WTC11 (cell line): ENCODE measurements at regions not wholly inside any gene's neighbourhood (a gene's known extent, or its start where the extent isn't known, plus 50 kb on each side); places are given as distances from the start of the nearest gene placed in this dataset.

ENCODE experiments used
- ATAC-seq: fragments of 200-7000 bp; cut with Tn5 transposase; 2 replicates; pipeline ENCODE4 v1.10.0; 2021; ENCODE audit warnings: mild to moderate bottlenecking, moderate library complexity
- CTCF ChIA-PET: fragments of 300-600 bp; sonication (Branson Sonifier 250); formaldehyde crosslinking; loops from one replicate; lab custom pipeline; 2021; ENCODE audit warnings: antibody characterized with exemption; lab: Charles Lee
- POLR2A ChIA-PET: fragments of 350-600 bp; sonication (Branson Sonifier 250); formaldehyde crosslinking; loops from one replicate; lab custom pipeline; 2021; ENCODE audit warnings: antibody characterized with exemption; lab: Charles Lee
- DNase-seq: peaks from one replicate; pipeline ENCODE4 v3.0.0; 2021; ENCODE audit warnings: low spot score
- H3K27ac Mint-ChIP-seq: 2 replicates; pipeline ENCODE4 v1.8.0; 2021; ENCODE audit warnings: mixed read lengths
- H3K27me3 Mint-ChIP-seq: 2 replicates; pipeline ENCODE4 v1.8.0; 2021; ENCODE audit warnings: low read depth, mild to moderate bottlenecking, moderate library complexity, mixed read lengths
- H3K36me3 Mint-ChIP-seq: 2 replicates; pipeline ENCODE4 v1.8.0; 2021; ENCODE audit warnings: mixed read lengths
- H3K4me1 Mint-ChIP-seq: 2 replicates; pipeline ENCODE4 v1.8.0; 2022; ENCODE audit warnings: mixed read lengths
- H3K4me3 Mint-ChIP-seq: 2 replicates; pipeline ENCODE4 v1.8.0; 2021; ENCODE audit warnings: mild to moderate bottlenecking, moderate library complexity, mixed read lengths
- H3K9me3 Mint-ChIP-seq: 2 replicates; pipeline ENCODE4 v1.8.0; 2021; ENCODE audit warnings: mixed read lengths
- ATF3 ChIP-seq: sonication (generic); formaldehyde crosslinking; conservative IDR thresholded peaks from 2 replicates; pipeline ENCODE4 v1.8.1; 2022; ENCODE audit warnings: mild to moderate bottlenecking, missing genetic modification reagents
- EMX1 ChIP-seq: fragments of 250-450 bp; sonication (Bioruptor Pico); IDR thresholded peaks from 2 replicates; pipeline ENCODE4 v1.8.0; 2021; ENCODE audit warnings: mild to moderate bottlenecking
- ETV6 ChIP-seq: sonication (generic); formaldehyde crosslinking; IDR thresholded peaks from 2 replicates; pipeline ENCODE4 v1.8.1; 2022; ENCODE audit warnings: mild to moderate bottlenecking, missing genetic modification reagents
- GABPB1 ChIP-seq: sonication (generic); formaldehyde crosslinking; IDR thresholded peaks from 2 replicates; pipeline ENCODE4 v1.8.1; 2023; ENCODE audit warnings: mild to moderate bottlenecking, missing genetic modification reagents
- HMGA2 ChIP-seq: fragments of 250-450 bp; sonication (Bioruptor Pico); IDR thresholded peaks from 2 replicates; pipeline ENCODE4 v1.4.0; 2021; ENCODE audit warnings: mild to moderate bottlenecking, moderate library complexity
- IRF2 ChIP-seq: sonication (generic); formaldehyde crosslinking; IDR thresholded peaks from 2 replicates; pipeline ENCODE4 v1.8.0; 2022; ENCODE audit warnings: low read depth, missing genetic modification reagents, borderline replicate concordance
- NFE2L1 ChIP-seq: sonication (generic); formaldehyde crosslinking; IDR thresholded peaks from 2 replicates; pipeline ENCODE4 v1.8.1; 2023; ENCODE audit warnings: missing genetic modification reagents
- NR3C1 ChIP-seq: sonication (generic); formaldehyde crosslinking; conservative IDR thresholded peaks from 2 replicates; pipeline ENCODE4 v1.8.1; 2023; ENCODE audit warnings: low read depth, mild to moderate bottlenecking, missing genetic modification reagents
- SOX15 ChIP-seq: fragments of 250-450 bp; sonication (Bioruptor Pico); IDR thresholded peaks from 2 replicates; pipeline ENCODE4 v1.9.0; 2021; ENCODE audit warnings: mild to moderate bottlenecking
- STAT6 ChIP-seq: sonication (generic); formaldehyde crosslinking; conservative IDR thresholded peaks from 2 replicates; pipeline ENCODE4 v1.8.1; 2023; ENCODE audit warnings: mild to moderate bottlenecking, low read depth, missing genetic modification reagents, moderate library complexity
- TP53 ChIP-seq: sonication (generic); formaldehyde crosslinking; IDR thresholded peaks from 2 replicates; pipeline ENCODE4 v1.8.1; 2023; ENCODE audit warnings: mild to moderate bottlenecking, missing genetic modification reagents
- ZNF232 ChIP-seq: sonication (generic); formaldehyde crosslinking; IDR thresholded peaks from 2 replicates; pipeline ENCODE4 v1.8.0; 2022; ENCODE audit warnings: mild to moderate bottlenecking, missing genetic modification reagents
- ZNF512 ChIP-seq: sonication (generic); formaldehyde crosslinking; IDR thresholded peaks from 2 replicates; pipeline ENCODE4 v1.8.1; 2022; ENCODE audit warnings: missing genetic modification reagents, borderline replicate concordance
- TF ChIP-seq, protein P1 (sequence below): sonication (generic); formaldehyde crosslinking; IDR thresholded peaks from 2 replicates; pipeline ENCODE4 v1.8.1; 2023; ENCODE audit warnings: mild to moderate bottlenecking, missing genetic modification reagents, moderate library complexity
- TF ChIP-seq, protein P2 (sequence below): sonication (generic); formaldehyde crosslinking; IDR thresholded peaks from 2 replicates; pipeline ENCODE4 v1.8.1; 2022; ENCODE audit warnings: low read depth, mild to moderate bottlenecking, moderate library complexity, missing genetic modification reagents, borderline replicate concordance
- TF ChIP-seq, protein P3 (sequence below): fragments of 250-450 bp; sonication (Bioruptor Pico); IDR thresholded peaks from 2 replicates; pipeline ENCODE4 v2.1.2; 2022; ENCODE audit warnings: mild to moderate bottlenecking, moderate library complexity
- TF ChIP-seq, protein P4 (sequence below): sonication (generic); formaldehyde crosslinking; IDR thresholded peaks from 2 replicates; pipeline ENCODE4 v1.8.1; 2023; ENCODE audit warnings: mild to moderate bottlenecking, missing genetic modification reagents, moderate library complexity
- TF ChIP-seq, protein P5 (sequence below): sonication (generic); formaldehyde crosslinking; IDR thresholded peaks from 2 replicates; pipeline ENCODE4 v1.8.0; 2022; ENCODE audit warnings: mild to moderate bottlenecking, missing genetic modification reagents

DNA sequence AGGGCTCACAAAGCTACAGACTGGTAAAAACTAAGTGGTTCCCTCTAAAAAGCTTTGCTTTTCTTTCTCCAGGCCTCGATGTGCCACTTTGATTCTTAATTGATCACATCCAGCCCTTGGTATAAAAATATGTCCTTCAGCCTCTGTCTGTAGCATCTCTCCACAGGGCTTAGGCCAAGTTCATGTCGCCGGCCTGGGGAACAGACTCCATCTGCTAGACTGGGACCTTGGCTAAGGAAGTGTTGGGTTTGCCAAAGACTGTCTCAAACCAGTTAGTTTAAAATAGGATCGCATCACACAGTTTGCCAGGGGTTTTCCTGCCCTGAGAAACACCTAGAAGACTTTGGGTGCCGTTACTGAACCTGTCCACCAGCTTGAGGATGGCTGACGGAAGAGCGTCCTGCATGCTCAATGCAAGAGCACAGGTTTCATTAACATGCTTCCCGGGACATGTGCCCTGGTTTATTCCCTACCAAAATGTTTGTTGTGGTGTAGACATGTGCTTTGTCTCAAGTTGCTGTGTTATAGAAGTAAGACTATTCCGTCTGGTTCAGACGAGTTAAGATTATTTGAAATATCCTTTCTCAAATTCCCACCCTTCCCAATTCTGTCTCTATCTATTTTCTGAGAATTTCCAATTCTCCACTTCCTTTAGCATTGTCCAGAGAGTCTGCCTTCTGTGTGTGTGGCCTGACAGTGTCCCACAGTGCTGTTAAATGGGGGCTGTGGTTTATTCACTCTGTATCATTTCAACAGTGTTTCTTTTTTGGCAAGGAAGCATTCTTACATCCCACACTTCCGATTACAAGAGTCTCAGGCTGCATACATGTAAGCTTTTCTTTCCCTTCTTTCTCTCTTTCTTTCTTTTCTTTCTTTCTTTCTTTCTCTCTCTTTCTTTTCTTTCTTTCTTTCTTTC lies 334.7 kb downstream of the INHBA start:
- Mint-ChIP-seq H3K4me3 (no peak overlapping the region), H3K36me3 (peaks cover 6% of the 10 kb centered on the region; the same call in 1 of the 2 replicates), H3K27me3 (no peaks in the 10 kb centered on the region; the same call in 1 of the 2 replicates), H3K4me1 (peaks cover 9% of the 10 kb centered on the region), H3K9me3 (peaks cover 15% of the 10 kb centered on the region), H3K27ac (no peak overlapping the region)
- TF ChIP-seq STAT6 (CRISPR knock-in tag) (no peak), ZNF512 (CRISPR knock-in tag) (no peak), ETV6 (CRISPR knock-in tag) (no peak), ZNF232 (CRISPR knock-in tag) (no peak), IRF2 (CRISPR knock-in tag) (no peak), NR3C1 (CRISPR knock-in tag) (no peak), EMX1 (CRISPR knock-in tag) (no peak), TP53 (no peak), HMGA2 (no peak), ATF3 (no peak), GABPB1 (CRISPR knock-in tag) (no peak), NFE2L1 (CRISPR knock-in tag) (no peak), SOX15 (CRISPR knock-in tag) (no peak)
- TF ChIP-seq, protein P1, sequence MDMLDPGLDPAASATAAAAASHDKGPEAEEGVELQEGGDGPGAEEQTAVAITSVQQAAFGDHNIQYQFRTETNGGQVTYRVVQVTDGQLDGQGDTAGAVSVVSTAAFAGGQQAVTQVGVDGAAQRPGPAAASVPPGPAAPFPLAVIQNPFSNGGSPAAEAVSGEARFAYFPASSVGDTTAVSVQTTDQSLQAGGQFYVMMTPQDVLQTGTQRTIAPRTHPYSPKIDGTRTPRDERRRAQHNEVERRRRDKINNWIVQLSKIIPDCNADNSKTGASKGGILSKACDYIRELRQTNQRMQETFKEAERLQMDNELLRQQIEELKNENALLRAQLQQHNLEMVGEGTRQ (CRISPR knock-in tag), result no peak
- TF ChIP-seq, protein P2, sequence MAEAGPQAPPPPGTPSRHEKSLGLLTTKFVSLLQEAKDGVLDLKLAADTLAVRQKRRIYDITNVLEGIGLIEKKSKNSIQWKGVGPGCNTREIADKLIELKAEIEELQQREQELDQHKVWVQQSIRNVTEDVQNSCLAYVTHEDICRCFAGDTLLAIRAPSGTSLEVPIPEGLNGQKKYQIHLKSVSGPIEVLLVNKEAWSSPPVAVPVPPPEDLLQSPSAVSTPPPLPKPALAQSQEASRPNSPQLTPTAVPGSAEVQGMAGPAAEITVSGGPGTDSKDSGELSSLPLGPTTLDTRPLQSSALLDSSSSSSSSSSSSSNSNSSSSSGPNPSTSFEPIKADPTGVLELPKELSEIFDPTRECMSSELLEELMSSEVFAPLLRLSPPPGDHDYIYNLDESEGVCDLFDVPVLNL (CRISPR knock-in tag), result no peak
- TF ChIP-seq, protein P3, sequence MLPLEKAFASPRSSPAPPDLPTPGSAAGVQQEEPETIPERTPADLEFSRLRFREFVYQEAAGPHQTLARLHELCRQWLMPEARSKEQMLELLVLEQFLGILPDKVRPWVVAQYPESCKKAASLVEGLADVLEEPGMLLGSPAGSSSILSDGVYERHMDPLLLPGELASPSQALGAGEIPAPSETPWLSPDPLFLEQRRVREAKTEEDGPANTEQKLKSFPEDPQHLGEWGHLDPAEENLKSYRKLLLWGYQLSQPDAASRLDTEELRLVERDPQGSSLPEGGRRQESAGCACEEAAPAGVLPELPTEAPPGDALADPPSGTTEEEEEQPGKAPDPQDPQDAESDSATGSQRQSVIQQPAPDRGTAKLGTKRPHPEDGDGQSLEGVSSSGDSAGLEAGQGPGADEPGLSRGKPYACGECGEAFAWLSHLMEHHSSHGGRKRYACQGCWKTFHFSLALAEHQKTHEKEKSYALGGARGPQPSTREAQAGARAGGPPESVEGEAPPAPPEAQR (CRISPR knock-in tag), result no peak
- TF ChIP-seq, protein P4, sequence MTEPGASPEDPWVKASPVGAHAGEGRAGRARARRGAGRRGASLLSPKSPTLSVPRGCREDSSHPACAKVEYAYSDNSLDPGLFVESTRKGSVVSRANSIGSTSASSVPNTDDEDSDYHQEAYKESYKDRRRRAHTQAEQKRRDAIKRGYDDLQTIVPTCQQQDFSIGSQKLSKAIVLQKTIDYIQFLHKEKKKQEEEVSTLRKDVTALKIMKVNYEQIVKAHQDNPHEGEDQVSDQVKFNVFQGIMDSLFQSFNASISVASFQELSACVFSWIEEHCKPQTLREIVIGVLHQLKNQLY (CRISPR knock-in tag), result no peak
- TF ChIP-seq, protein P5, sequence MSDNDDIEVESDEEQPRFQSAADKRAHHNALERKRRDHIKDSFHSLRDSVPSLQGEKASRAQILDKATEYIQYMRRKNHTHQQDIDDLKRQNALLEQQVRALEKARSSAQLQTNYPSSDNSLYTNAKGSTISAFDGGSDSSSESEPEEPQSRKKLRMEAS (CRISPR knock-in tag), result no peak
- DNase-seq, result no peak
- no peak for ATAC-seq
- ChIA-PET POLR2A (no interaction called here), CTCF (no interaction called here)
